Activated T-helper 1 cell treated with anti-CD3 and anti-CD28 coated beads, Interleukin-12 subunit alpha, Interleukin-12 subunit beta, Interleukin-2, Interleukin-4 antibody, amounts not matched to agents 30 ng/mL and 10 ng/mL and 1 ng/mL, durations not matched to agents 14 hours and 24 hours and 36 hours (primary cell): ENCODE measurements at regions not wholly inside any gene's neighbourhood (a gene's known extent, or its start where the extent isn't known, plus 50 kb on each side); places are given as distances from the start of the nearest gene placed in this dataset.

Experiments used
- DNase-seq: peaks from one replicate; pipeline ENCODE4 v3.0.0; 2021; ENCODE audit warnings: low spot score
- H3K27ac Mint-ChIP-seq: one replicate; pipeline ENCODE4 v1.8.0; 2021; ENCODE audit warnings: mild to moderate bottlenecking, mixed read lengths
- H3K27me3 Mint-ChIP-seq: one replicate; pipeline ENCODE4 v1.8.0; 2022; ENCODE audit warnings: mild to moderate bottlenecking, moderate library complexity, mixed read lengths; ENCODE audit not compliant: insufficient read depth
- H3K36me3 Mint-ChIP-seq: one replicate; pipeline ENCODE4 v1.8.0; 2021; ENCODE audit warnings: low read depth, mixed read lengths
- H3K4me1 Mint-ChIP-seq: one replicate; pipeline ENCODE4 v1.8.0; 2021; ENCODE audit warnings: low read depth, mixed read lengths
- H3K4me3 Mint-ChIP-seq: one replicate; pipeline ENCODE4 v1.8.0; 2021; ENCODE audit warnings: mild to moderate bottlenecking, moderate library complexity, mixed read lengths
- H3K9me3 Mint-ChIP-seq: one replicate; pipeline ENCODE4 v1.8.0; 2021; ENCODE audit warnings: mixed read lengths
- intact Hi-C: fragments of 100-400 bp; cut with micrococcal nuclease; formaldehyde crosslinking; loops from one replicate; pipeline ENCODE4 v1.15.1; 2024

DNA sequence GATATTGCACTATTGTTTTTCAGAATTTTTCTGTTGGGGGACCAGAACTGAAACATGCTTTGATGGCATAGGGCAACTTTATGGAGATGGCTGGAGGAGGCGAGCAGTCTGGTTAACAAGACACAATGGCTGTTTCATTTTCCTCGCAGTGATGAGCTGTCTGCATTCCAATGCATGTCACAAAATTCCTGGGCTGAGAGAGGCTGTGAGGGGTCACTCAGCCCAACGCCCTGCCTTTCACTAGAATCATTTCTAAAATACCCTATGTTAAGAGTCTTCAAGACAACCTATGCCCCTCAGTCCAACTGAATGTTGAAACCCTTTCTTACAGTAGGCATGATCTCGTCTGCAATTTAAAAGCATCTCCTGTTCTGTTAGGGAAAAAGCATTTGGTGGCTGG, 1090.0 kb downstream of the BCL11A start:
- Mint-ChIP-seq H3K27me3 (no peaks in the 10 kb centered on the region), H3K36me3 (no peaks in the 10 kb centered on the region), H3K4me3 (no peak overlapping the region), H3K4me1 (no peaks in the 10 kb centered on the region), H3K9me3 (no peaks in the 10 kb centered on the region), H3K27ac (no peak overlapping the region)
- intact Hi-C loops: no loop called here
- no peak for DNase-seq

DNA sequence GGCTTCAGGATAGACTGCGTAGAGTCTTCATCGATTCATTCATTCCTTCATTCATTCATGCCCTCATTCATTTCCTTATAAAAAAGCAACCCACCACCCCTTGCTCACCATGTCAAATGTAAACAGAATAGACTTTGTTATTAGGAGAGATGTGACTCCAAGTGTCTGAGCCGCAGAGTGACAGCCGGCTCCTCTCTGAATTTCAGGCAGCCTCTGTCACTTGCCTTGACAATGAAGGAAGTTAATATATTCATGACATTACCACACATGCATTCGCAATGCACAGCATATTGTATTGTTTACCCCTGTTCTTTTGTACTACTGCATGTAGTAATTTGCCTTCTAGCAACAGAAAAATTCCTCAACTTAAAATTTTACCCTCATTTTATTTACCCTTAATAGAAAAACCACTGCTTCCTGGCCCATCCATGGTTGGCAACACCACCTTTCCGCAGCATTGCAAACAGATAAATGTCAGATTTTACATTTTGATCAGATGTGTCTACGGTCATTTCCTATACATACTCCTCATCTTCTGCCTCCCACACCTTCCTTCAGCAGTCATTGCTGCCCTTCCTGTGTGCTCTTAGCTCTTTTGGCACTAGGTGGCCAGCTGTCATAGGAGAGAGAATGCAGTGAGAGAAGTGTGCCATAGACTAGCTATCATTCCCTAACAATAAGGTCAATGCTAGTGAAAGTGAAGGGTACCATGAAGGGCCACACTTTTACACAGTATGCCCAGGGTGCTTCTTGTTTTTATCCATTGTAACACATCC, 1090.8 kb downstream of the BCL11A start:
- H3K36me3 Mint-ChIP-seq: no peaks in the 10 kb centered on the region
- no peak for DNase-seq
- intact Hi-C loops: no loop called here
- no peaks in the 10 kb centered on the region for H3K9me3 Mint-ChIP-seq
- H3K4me3 Mint-ChIP-seq: no peak overlapping the region
- no peak overlapping the region for H3K27ac Mint-ChIP-seq
- no peaks in the 10 kb centered on the region for H3K4me1 Mint-ChIP-seq
- no peaks in the 10 kb centered on the region for H3K27me3 Mint-ChIP-seq

DNA sequence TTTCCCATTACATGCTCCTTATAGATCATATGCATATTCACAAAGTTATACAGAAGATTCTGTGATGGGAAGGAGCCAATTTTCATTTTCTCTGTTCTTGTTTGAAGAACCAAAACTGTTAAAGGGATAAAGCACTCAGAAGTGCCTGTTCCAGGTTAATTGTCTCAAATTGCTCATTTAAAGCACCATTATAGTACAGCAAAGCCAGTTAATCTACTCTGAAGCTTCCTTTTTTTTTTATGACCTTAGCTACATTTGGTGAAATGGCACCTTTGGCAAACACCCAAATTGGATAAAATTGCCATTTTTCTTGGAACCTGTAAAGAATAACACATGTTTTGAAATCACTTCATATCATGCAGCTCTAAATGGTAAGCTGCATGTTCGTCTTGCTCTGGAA, 1092.3 kb downstream of the BCL11A start:
- DNase-seq: no peak
- no peak overlapping the region for H3K27ac Mint-ChIP-seq
- no peaks in the 10 kb centered on the region for H3K36me3 Mint-ChIP-seq
- no peaks in the 10 kb centered on the region for H3K4me1 Mint-ChIP-seq
- H3K9me3 Mint-ChIP-seq: no peaks in the 10 kb centered on the region
- no peaks in the 10 kb centered on the region for H3K27me3 Mint-ChIP-seq
- no peak overlapping the region for H3K4me3 Mint-ChIP-seq
- intact Hi-C loops: no loop called here

DNA sequence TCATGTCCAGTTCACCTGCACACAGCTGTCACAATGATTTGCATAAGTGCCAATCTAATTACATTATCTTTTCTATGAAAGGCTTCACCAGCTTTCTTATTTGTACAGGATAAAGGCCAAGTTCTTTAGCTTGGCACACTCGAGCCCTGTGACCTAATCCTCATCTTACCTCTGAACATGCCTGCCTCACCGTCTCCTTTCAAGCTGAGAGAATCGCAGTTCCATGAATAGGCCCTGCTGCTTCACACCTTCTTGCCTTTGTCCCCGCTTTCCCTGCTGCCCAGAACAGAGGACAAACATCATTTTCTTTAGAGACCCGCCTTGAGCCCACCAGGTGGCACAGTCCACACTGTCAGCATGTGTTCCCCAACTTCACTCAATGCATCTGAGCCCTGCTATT, 1094.7 kb downstream of the BCL11A start:
- Mint-ChIP-seq H3K4me1 (no peaks in the 10 kb centered on the region), H3K27me3 (no peaks in the 10 kb centered on the region), H3K27ac (no peak overlapping the region), H3K4me3 (no peak overlapping the region), H3K36me3 (no peaks in the 10 kb centered on the region), H3K9me3 (no peaks in the 10 kb centered on the region)
- no peak for DNase-seq
- intact Hi-C loops: no loop called here

DNA sequence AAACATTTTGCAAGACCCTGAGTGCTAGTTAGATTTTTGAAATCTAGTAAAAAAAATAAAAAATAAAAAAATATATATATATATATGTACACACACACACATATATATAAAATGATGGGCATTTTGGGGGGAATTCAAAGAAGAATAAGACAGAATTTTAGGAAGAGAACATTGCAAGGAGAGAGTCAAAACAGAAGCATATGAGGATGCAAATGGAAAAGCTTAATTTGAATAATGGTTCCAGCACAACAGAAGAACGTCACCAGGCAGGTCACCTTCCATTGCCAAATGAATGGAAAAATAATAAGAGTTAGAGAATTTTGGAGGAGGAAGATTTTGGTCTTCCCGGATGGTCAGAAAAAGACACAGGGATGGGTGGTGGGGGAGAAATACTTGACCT, 1097.2 kb downstream of the BCL11A start:
- no peaks in the 10 kb centered on the region for H3K4me1 Mint-ChIP-seq
- H3K27me3 Mint-ChIP-seq: no peaks in the 10 kb centered on the region
- H3K4me3 Mint-ChIP-seq: no peak overlapping the region
- no peaks in the 10 kb centered on the region for H3K36me3 Mint-ChIP-seq
- no peak for DNase-seq
- no peak overlapping the region for H3K27ac Mint-ChIP-seq
- no peaks in the 10 kb centered on the region for H3K9me3 Mint-ChIP-seq
- intact Hi-C loops: no loop called here

DNA sequence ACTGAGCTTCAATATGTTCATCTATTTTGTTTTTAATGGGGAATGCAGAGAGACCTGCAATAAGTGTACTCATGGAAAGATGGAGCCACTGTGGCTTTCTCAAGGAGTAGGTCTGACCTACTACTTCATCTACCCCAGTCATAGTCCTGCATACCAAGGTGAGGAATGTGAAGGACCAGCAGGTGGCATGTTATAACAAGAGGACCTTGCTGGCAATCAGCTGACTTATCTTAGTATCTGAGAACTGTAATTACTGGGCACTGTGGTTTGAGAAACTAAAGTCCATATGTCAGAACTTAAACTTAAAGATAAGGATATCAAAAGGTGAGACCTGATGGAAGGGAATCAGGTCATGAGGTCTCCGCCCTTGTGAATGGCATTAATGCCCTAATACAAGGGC, 1104.2 kb downstream of the BCL11A start:
- Mint-ChIP-seq H3K4me1 (no peaks in the 10 kb centered on the region), H3K27me3 (no peaks in the 10 kb centered on the region), H3K27ac (no peak overlapping the region), H3K36me3 (no peaks in the 10 kb centered on the region), H3K9me3 (no peaks in the 10 kb centered on the region), H3K4me3 (no peak overlapping the region)
- intact Hi-C loops: no loop called here
- DNase-seq: no peak

DNA sequence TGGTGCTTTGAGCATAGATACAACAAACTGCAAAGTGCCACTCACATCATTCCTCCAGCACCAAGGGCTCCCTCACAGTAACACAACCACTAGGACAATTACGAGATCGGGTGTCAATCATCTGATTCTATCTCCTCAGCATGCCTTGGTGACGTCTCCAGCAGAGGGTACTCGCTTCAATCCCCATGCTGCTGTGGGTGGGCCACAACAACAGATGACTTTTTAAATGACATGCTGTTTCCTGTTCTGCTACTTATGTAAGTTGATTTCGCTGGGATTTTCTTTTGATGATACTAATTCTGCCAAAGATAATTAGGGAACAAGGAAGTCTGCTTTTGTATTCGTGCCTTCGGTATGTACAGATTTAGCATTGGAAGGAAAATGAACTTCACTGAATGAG, 1113.0 kb downstream of the BCL11A start:
- no peak for DNase-seq
- Mint-ChIP-seq H3K4me1 (no peaks in the 10 kb centered on the region), H3K27ac (no peak overlapping the region), H3K4me3 (no peak overlapping the region), H3K27me3 (no peaks in the 10 kb centered on the region), H3K9me3 (no peaks in the 10 kb centered on the region), H3K36me3 (no peaks in the 10 kb centered on the region)
- intact Hi-C loops: no loop called here

DNA sequence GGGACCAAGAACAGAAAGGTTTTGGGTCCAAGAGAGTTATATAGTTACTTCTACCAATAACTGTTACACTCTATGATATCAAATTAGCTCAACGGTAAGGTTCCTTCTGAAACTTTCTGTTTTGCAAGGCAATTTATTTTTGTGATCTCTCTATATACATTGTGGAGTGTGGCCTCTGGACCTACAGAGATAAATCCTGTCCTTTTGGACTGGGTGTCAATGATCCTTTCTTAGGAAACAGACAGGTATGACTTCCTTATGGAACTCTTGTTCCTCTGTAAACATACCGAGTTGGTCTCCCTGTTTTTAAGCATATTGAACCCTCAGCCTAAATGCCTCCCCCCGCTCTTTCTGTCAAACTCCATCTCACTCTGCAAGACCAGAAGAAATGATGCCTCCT, 1117.8 kb downstream of the BCL11A start:
- H3K4me1 Mint-ChIP-seq: no peaks in the 10 kb centered on the region
- H3K9me3 Mint-ChIP-seq: peaks cover 9% of the 10 kb centered on the region
- no peak overlapping the region for H3K4me3 Mint-ChIP-seq
- no peaks in the 10 kb centered on the region for H3K36me3 Mint-ChIP-seq
- no peaks in the 10 kb centered on the region for H3K27me3 Mint-ChIP-seq
- no peak for DNase-seq
- intact Hi-C loops: no loop called here
- H3K27ac Mint-ChIP-seq: no peak overlapping the region

DNA sequence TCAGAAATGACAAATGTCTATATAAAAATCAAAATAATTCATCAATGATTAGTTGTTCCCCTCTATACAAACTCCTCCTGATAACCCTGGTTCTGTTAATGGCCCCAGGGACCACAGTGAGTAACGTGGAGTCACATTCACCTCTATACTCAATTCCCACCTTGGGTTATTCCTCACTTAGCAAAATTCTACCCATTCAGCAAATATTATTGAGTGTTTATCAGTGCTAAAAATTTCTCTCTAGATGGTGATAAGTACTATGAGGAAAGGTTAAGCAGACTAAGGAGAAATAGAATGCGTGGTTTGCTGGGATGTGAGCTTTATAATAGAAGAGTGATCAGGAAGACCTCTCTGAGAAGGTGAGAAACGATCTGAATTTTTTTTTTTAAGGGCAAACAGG, 1124.5 kb downstream of the BCL11A start:
- no peaks in the 10 kb centered on the region for H3K4me1 Mint-ChIP-seq

DNA sequence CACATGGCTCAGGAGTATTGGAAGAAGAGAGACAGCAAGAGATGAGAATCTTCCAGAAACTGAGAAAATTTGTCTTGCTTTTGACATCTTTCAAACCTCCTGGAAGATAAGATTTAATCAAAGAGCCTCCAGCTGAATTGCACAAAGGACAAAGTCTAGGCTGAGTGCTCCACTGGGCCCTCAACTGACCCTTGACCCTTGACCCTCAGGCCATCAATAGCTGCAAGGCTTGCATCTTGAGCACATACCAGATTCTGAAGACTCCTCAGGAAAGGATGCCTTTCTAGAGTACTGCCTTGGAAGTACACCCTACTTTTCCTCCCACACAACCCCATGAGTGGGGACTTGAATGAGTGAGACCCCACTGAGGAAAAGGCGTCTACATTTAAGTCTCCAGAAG, 1125.5 kb downstream of the BCL11A start:
- H3K4me1 Mint-ChIP-seq: no peaks in the 10 kb centered on the region
- intact Hi-C loops: no loop called here

More for the DNA sequence above, 1124.5 kb downstream of the BCL11A start:
- H3K27ac Mint-ChIP-seq: no peak overlapping the region
- no peaks in the 10 kb centered on the region for H3K27me3 Mint-ChIP-seq
- H3K4me3 Mint-ChIP-seq: no peak overlapping the region
- H3K36me3 Mint-ChIP-seq: no peaks in the 10 kb centered on the region
- intact Hi-C loops: no loop called here
- H3K9me3 Mint-ChIP-seq: peaks cover 19% of the 10 kb centered on the region
- DNase-seq: no peak

DNA sequence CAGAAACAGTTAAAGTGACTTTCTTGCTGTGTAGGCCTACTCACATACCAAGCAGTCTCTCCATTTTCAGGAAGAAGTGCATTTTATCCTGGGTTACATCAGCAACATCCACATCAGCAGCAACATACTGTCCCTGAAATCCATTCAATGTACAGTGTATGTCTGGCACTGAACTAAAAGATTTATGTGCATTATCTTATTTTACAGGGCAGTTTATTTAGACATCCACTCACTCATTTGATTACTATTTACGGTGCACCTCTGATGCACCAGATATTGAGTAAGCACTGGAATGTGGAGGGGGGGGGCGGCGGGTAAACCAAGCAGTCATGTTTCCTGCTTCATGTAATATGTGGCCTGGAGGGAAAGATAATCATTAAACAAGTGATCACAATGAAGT, 1128.2 kb downstream of the BCL11A start:
- H3K27ac Mint-ChIP-seq: no peak overlapping the region
- intact Hi-C loops: no loop called here
- H3K36me3 Mint-ChIP-seq: no peaks in the 10 kb centered on the region
- H3K4me1 Mint-ChIP-seq: no peaks in the 10 kb centered on the region
- peaks cover 7% of the 10 kb centered on the region for H3K9me3 Mint-ChIP-seq
- H3K4me3 Mint-ChIP-seq: no peak overlapping the region
- H3K27me3 Mint-ChIP-seq: no peaks in the 10 kb centered on the region
- DNase-seq: no peak

More for the DNA sequence above, 1125.5 kb downstream of the BCL11A start:
- no peaks in the 10 kb centered on the region for H3K36me3 Mint-ChIP-seq
- H3K4me3 Mint-ChIP-seq: no peak overlapping the region
- no peaks in the 10 kb centered on the region for H3K27me3 Mint-ChIP-seq
- H3K9me3 Mint-ChIP-seq: peaks cover 19% of the 10 kb centered on the region
- no peak overlapping the region for H3K27ac Mint-ChIP-seq
- no peak for DNase-seq

DNA sequence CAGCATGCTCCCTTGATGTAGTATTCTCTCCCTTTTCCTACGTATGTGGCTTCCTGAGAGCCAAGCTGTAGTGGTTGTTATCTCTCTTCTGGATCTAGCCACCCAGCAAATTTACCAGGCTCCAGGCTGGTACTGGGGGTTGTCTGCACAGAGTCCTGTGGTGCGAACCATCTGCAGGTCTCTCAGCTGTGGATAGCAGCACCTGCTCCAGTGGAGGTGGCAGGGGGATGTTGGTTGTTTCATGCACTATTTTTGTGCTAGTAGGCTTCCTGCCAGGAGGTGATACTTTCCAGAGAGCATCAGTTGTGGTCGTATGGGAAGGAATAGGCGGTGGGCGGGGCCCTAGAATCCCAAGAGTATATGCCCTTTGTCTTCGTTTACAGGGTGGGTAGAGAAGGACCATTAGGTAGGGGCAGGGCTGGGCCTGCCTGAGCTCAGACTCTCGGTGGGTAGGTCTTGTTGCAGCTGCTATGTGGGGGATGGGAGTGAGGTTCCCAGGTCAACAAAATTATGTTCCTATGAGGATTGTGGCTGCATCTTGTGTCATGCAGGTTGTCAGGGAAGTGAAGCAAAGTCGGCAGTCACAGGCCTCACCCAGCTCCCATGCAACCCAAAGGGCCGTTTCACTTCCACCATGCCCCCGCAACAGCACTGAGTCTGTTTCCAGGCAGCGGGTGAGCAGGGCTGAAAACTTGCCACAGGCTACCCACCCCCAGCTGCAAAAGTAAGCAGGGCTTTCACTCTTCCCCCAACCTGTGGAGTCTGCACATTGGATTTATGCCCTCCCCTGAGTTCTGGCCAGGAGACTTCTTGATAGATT, 1139.5 kb downstream of the BCL11A start:
- DNase-seq: no peak
- intact Hi-C loops: no loop called here
- no peak overlapping the region for H3K4me3 Mint-ChIP-seq
- no peaks in the 10 kb centered on the region for H3K4me1 Mint-ChIP-seq
- H3K27me3 Mint-ChIP-seq: no peaks in the 10 kb centered on the region
- H3K9me3 Mint-ChIP-seq: peaks cover 10% of the 10 kb centered on the region
- no peak overlapping the region for H3K27ac Mint-ChIP-seq
- H3K36me3 Mint-ChIP-seq: no peaks in the 10 kb centered on the region

DNA sequence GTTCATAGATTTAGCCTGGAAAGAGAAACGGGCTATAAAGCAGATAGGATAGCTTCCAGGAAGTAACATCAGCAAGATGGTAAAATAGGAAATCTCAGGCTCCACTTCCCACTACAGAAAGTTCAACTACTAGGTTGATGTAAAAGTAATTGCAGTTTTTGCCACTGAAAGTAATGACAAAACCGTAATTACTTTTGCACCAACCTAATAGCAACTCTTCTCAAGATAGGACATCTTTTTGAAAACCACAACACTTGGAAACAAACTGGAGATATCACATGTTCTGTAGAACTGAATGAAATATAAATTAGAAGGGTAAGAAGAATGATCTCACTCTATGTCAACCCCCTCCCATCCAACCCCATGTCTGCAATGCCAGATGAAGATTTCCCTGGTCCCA, 1154.3 kb downstream of the BCL11A start:
- H3K9me3 Mint-ChIP-seq: no peaks in the 10 kb centered on the region
- H3K4me1 Mint-ChIP-seq: no peaks in the 10 kb centered on the region
- no peak for DNase-seq
- H3K36me3 Mint-ChIP-seq: no peaks in the 10 kb centered on the region
- H3K27me3 Mint-ChIP-seq: no peaks in the 10 kb centered on the region
- H3K4me3 Mint-ChIP-seq: no peak overlapping the region
- H3K27ac Mint-ChIP-seq: no peak overlapping the region
- intact Hi-C loops: no loop called here
